ENCODE measurements at regions not wholly inside any gene's neighbourhood (a gene's known extent, or its start where the extent isn't known, plus 50 kb on each side); places are given as distances from the start of the nearest gene placed in this dataset.

DNA sequence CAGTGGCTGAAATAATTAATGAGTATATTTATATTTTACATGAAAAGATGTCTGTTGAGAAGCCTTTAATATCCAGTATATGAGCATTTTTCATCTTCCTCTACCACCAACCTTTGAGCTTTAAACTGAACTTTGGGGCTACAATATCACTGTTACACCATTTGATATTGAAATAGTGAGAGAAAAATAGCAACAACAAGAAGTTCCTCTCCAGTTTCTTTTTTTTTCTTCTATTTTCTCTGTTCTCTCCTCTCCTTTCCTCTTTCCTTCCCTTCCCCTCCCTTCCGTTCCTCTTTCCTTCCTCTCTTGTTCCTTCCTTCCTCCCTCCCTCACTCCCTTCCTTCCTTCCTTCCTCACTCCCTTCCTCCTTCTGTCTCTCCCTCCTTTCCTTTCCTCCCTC lies 1591.4 kb downstream of the PLA2G4A start:
- TF ChIP-seq POLR2A (IDR thresholded peaks at IDR 0.05): no peak
- no peak for TF ChIP-seq POLR2AphosphoS5 (IDR thresholded peaks at IDR 0.05)
- TF ChIP-seq CTCF (IDR thresholded peaks at IDR 0.05 in 8 of 11, conservative IDR thresholded peaks at IDR 0.05 in 3 of 11): no peak
